Neutrophil (primary cell): ENCODE measurements at regions not wholly inside any gene's neighbourhood (a gene's known extent, or its start where the extent isn't known, plus 50 kb on each side); places are given as distances from the start of the nearest gene placed in this dataset.

Experiments used
- H3K27ac ChIP-seq: fragments of 200-600 bp; sonication (generic); 2 replicates; pipeline ENCODE4 v1.5.1; 2016; ENCODE audit warnings: mild to moderate bottlenecking, moderate library complexity
- H3K27me3 ChIP-seq: fragments of 200-600 bp; sonication (generic); 2 replicates; pipeline ENCODE4 v1.6.0; 2016; ENCODE audit warnings: mild to moderate bottlenecking
- H3K36me3 ChIP-seq: fragments of 200-600 bp; sonication (generic); 2 replicates; pipeline ENCODE4 v1.5.1; 2017
- H3K4me1 ChIP-seq, 2 experiments: fragments of 200-600 bp in 1 of 2; sonication (generic) in 1 of 2; 1 replicate in 1 of 2; 2 replicates in 1 of 2; pipeline versions ENCODE4 v1.5.1 to v1.6.1; 2013 to 2016; ENCODE audit warnings: low read depth in 1 of 2, low read length in 1 of 2, mild to moderate bottlenecking in 1 of 2, moderate library complexity in 1 of 2; ENCODE audit not compliant: control insufficient read depth in 1 of 2, insufficient read depth in 1 of 2
- H3K4me3 ChIP-seq, 2 experiments: fragments of 200-600 bp in 1 of 2; sonication (generic) in 1 of 2; 1 replicate in 1 of 2; 2 replicates in 1 of 2; pipeline ENCODE4 v1.5.1; 2013 to 2016; ENCODE audit warnings: low read depth in 1 of 2, low read length in 1 of 2, mild to moderate bottlenecking in 1 of 2, moderate library complexity in 1 of 2
- H3K9me3 ChIP-seq: fragments of 200-600 bp; sonication (generic); 2 replicates; pipeline ENCODE4 v1.5.1; 2016
- TF ChIP-seq, protein P1 (sequence below): fragments of 200-600 bp; sonication (generic); IDR thresholded peaks from 2 replicates; pipeline ENCODE4 v1.5.1; 2016; ENCODE audit warnings: antibody characterized with exemption

DNA sequence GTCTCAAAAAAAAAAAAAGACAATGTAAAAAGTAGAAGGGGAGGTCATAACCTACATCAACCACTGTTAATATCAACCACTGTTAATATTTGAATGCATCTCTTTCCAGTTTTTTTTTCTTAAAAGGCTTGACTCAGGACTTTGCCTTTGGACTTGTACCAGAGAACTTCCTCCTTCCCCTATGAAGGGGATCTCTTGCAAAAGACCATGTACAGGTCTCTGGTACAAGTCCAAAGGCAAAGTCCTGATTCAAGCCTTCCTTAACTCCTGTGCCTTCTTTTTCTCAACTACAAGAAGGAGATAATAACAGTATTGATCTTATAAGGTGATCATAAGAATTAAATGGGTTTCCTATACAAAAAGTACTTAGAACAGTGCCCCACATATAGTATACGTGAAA lies 563.5 kb downstream of the BUD13 start:
- Histone ChIP-seq H3K9me3 (no peaks in the 10 kb centered on the region), H3K4me3 (no peak overlapping the region), H3K4me1 (no peaks in the 10 kb centered on the region), H3K36me3 (no peaks in the 10 kb centered on the region), H3K27ac (no peak overlapping the region), H3K27me3 (no peaks in the 10 kb centered on the region)
- TF ChIP-seq, protein P1, sequence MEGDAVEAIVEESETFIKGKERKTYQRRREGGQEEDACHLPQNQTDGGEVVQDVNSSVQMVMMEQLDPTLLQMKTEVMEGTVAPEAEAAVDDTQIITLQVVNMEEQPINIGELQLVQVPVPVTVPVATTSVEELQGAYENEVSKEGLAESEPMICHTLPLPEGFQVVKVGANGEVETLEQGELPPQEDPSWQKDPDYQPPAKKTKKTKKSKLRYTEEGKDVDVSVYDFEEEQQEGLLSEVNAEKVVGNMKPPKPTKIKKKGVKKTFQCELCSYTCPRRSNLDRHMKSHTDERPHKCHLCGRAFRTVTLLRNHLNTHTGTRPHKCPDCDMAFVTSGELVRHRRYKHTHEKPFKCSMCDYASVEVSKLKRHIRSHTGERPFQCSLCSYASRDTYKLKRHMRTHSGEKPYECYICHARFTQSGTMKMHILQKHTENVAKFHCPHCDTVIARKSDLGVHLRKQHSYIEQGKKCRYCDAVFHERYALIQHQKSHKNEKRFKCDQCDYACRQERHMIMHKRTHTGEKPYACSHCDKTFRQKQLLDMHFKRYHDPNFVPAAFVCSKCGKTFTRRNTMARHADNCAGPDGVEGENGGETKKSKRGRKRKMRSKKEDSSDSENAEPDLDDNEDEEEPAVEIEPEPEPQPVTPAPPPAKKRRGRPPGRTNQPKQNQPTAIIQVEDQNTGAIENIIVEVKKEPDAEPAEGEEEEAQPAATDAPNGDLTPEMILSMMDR, result no peak

DNA sequence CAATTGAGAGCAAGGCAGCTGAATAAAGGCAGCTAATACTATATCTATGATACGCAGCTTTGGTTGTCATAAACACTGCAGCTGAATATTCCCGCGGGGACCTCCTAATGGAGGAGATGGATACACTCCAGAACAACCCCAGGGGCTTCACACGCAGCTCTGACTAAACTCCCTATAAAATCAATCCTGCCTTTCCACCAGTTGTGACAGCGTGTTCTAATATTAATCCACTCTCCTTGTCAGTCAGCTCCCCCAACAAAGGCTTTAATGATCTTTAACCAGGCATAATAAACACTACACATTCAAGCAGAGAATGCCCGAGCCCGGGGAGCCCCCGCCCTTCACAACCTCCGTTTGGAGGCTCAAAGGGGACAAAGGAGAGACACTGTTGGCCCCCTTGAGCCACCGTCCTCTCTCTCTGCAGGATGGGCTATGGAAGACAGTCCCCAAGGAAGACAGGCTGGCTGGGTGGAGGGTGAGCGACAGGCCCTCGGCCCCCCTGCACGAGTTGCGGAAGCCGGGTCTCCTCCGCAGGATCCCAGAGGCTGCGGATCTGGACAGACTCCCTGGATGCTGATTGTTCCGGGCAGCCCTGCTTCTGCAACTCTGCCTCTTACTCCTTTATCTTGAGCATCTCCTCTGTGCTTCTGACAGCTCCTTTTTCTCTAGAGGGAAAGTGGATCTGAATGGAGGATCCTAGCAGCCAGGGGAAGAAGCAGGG lies 565.2 kb downstream of the BUD13 start:
- H3K4me3 ChIP-seq, result no peak overlapping the region
- no peak overlapping the region for H3K27ac ChIP-seq
- TF ChIP-seq, protein P1, result no peak
- H3K9me3 ChIP-seq, result no peaks in the 10 kb centered on the region
- no peaks in the 10 kb centered on the region for H3K36me3 ChIP-seq
- no peaks in the 10 kb centered on the region for H3K27me3 ChIP-seq
- H3K4me1 ChIP-seq, result no peaks in the 10 kb centered on the region

DNA sequence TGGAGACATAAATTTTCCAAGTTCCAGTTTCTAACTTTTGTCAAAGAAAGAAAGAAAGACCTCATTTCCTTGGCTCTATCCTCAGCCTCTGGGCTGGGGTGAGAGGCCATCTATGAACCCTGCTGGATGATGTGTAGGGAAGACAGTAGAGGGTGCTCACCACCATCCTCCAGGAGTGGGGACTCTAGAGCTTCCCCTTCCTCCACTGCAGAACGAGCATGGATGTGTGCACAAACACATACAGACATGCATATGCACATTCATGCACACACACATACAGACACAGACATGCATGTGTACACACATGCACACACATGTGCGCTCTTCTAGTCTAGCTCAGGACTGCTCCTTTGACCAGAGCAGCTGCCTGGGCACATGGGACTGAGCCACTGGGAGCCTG lies 565.8 kb downstream of the BUD13 start:
- no peaks in the 10 kb centered on the region for H3K9me3 ChIP-seq
- no peak overlapping the region for H3K27ac ChIP-seq
- H3K36me3 ChIP-seq, result no peaks in the 10 kb centered on the region
- no peaks in the 10 kb centered on the region for H3K4me1 ChIP-seq
- no peak overlapping the region for H3K4me3 ChIP-seq
- no peaks in the 10 kb centered on the region for H3K27me3 ChIP-seq
- TF ChIP-seq, protein P1, result no peak

DNA sequence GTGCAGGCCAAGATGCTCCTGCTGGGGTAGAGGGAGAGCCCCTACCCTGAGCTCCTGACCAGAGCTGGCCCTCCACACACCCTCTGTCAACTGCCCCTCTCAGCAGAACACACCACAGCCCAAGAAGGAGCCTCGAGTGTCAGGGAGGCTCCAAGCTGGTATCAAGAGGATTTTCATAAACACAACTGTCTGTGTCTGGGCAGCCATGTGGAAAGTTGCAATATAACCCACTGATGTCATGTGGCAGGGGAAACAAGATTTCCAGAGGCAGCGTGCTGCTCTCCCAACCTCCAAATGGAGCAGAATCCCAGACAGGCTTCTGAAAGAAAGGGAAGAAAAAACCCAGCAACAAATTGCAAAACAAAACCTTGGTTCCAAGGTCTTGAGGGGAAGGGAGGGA lies 569.9 kb downstream of the BUD13 start:
- TF ChIP-seq, protein P1, result no peak
- no peak overlapping the region for H3K27ac ChIP-seq
- H3K9me3 ChIP-seq, result no peaks in the 10 kb centered on the region
- no peaks in the 10 kb centered on the region for H3K36me3 ChIP-seq
- no peak overlapping the region for H3K4me3 ChIP-seq
- H3K27me3 ChIP-seq, result no peaks in the 10 kb centered on the region
- no peaks in the 10 kb centered on the region for H3K4me1 ChIP-seq

DNA sequence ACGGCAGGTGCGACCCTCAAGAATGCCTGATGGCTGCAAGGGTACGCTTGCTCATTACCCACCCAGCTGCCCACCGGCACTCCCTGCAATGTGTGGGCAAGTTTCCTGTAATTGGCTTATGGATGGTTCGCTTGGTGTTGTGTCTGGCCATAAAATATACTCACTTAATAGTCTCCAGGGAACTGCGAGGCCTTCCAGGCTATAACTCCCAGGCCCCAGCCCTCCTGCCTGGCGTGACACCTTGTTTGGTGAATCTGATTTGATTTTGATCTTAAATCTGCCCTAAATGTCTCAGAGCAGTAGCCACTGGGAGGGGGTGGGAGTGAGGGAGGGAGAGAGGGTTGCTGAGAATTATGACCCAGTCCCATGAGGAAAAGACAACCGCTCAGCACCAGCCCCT lies 572.2 kb downstream of the BUD13 start:
- Histone ChIP-seq H3K9me3 (no peaks in the 10 kb centered on the region), H3K27me3 (peaks cover 3% of the 10 kb centered on the region), H3K4me1 (no peaks in the 10 kb centered on the region), H3K36me3 (no peaks in the 10 kb centered on the region), H3K27ac (no peak overlapping the region), H3K4me3 (no peak overlapping the region)
- TF ChIP-seq, protein P1, result no peak
